HK-2 (cell line): ENCODE measurements at regions not wholly inside any gene's neighbourhood (a gene's known extent, or its start where the extent isn't known, plus 50 kb on each side); places are given as distances from the start of the nearest gene placed in this dataset.

Source experiments
- DNase-seq: peaks from one replicate; pipeline ENCODE4 v3.0.0-alpha.2; 2018; ENCODE audit not compliant: unreplicated experiment

- DNase-seq = no peak
Observed at GRCh38 chr10:106467506-106467905, 697.0 kb downstream of the SORCS1 start.

GRCh38 chr10:106457522-106457921 is 707.0 kb downstream of the SORCS1 start:
- no peak for DNase-seq

GRCh38 chr10:106454233-106454632 is 710.3 kb downstream of the SORCS1 start:
- no peak for DNase-seq

GRCh38 chr10:106450966-106451365 is 713.5 kb downstream of the SORCS1 start:
- no peak for DNase-seq

- DNase-seq = no peak
Observed at GRCh38 chr10:106446920-106447319, 717.6 kb downstream of the SORCS1 start.

GRCh38 chr10:106442223-106442622 is 722.3 kb downstream of the SORCS1 start:
- DNase-seq = no peak

GRCh38 chr10:106440767-106441166 is 723.7 kb downstream of the SORCS1 start:
- DNase-seq = no peak

GRCh38 chr10:106440355-106440754 is 724.2 kb downstream of the SORCS1 start:
- DNase-seq = no peak

- DNase-seq = no peak
Observed at GRCh38 chr10:106439366-106439765, 725.1 kb downstream of the SORCS1 start.

GRCh38 chr10:106438386-106438785 is 726.1 kb downstream of the SORCS1 start:
- no peak for DNase-seq

- no peak for DNase-seq
Observed at GRCh38 chr10:106436123-106436715, 728.3 kb downstream of the SORCS1 start.

- no peak for DNase-seq
Observed at GRCh38 chr10:106435081-106435480, 729.4 kb downstream of the SORCS1 start.

GRCh38 chr10:106424981-106425380 is 739.5 kb downstream of the SORCS1 start:
- no peak for DNase-seq

- no peak for DNase-seq
Observed at GRCh38 chr10:106424054-106424453, 740.5 kb downstream of the SORCS1 start.

- DNase-seq = no peak
Observed at GRCh38 chr10:106410331-106410730, 754.2 kb downstream of the SORCS1 start.

- no peak for DNase-seq
Observed at GRCh38 chr10:106405141-106405540, 759.4 kb downstream of the SORCS1 start.

GRCh38 chr10:106402458-106402857 is 762.0 kb downstream of the SORCS1 start:
- no peak for DNase-seq

GRCh38 chr10:106401967-106402366 is 762.5 kb downstream of the SORCS1 start:
- DNase-seq = no peak

GRCh38 chr10:106401161-106401560 is 763.3 kb downstream of the SORCS1 start:
- no peak for DNase-seq

GRCh38 chr10:106399112-106399511 is 765.4 kb downstream of the SORCS1 start:
- DNase-seq = no peak

- no peak for DNase-seq
Observed at GRCh38 chr10:106396192-106396591, 768.3 kb downstream of the SORCS1 start.

GRCh38 chr10:106395041-106395749 is 769.3 kb downstream of the SORCS1 start:
- no peak for DNase-seq

GRCh38 chr10:106392778-106393177 is 771.7 kb downstream of the SORCS1 start:
- DNase-seq = no peak

- no peak for DNase-seq
Observed at GRCh38 chr10:106387063-106387462, 777.4 kb downstream of the SORCS1 start.
